AG04450 (cell line): ENCODE measurements at regions not wholly inside any gene's neighbourhood (a gene's known extent, or its start where the extent isn't known, plus 50 kb on each side); places are given as distances from the start of the nearest gene placed in this dataset.

Source experiments
- CTCF ChIA-PET: fragments of 300-600, 350-600 bp; formaldehyde crosslinking; extraction: SDS; loops from one replicate; lab custom pipeline; 2022; ENCODE audit warnings: antibody characterized with exemption, inconsistent platforms; lab: Charles Lee
- POLR2A ChIA-PET: fragments of 350-600 bp; formaldehyde crosslinking; extraction: SDS; loops from one replicate; lab custom pipeline; 2021; ENCODE audit warnings: antibody characterized with exemption, inconsistent platforms; lab: Yijun Ruan, JAX
- DNase-seq: peaks from one replicate; pipeline ENCODE4 v3.0.0-alpha.2; 2011; ENCODE audit warnings: low read depth, low spot score
- H3K27ac ChIP-seq: one replicate; pipeline ENCODE4 v1.5.1; 2012; ENCODE audit warnings: low read depth, low read length, control low read depth
- H3K27me3 ChIP-seq: one replicate; pipeline ENCODE4 v1.6.0; 2012; ENCODE audit warnings: low read length; ENCODE audit not compliant: control insufficient read depth, insufficient read depth
- H3K4me3 ChIP-seq: 2 replicates; pipeline ENCODE4 v1.5.1; 2011; ENCODE audit warnings: mild to moderate bottlenecking, low read depth, low read length, control low read depth
- H3K9me3 ChIP-seq: 2 replicates; pipeline ENCODE4 v1.5.1; 2012; ENCODE audit warnings: low read length; ENCODE audit not compliant: control insufficient read depth, insufficient read depth
- TF ChIP-seq, protein P1 (sequence below): IDR thresholded peaks from 2 replicates; pipeline ENCODE4 v1.5.1; 2011; ENCODE audit warnings: low read depth, low read length, control low read depth, inconsistent platforms

- ChIA-PET POLR2A (no interaction called here), CTCF (no interaction called here)
- no peak for DNase-seq
- Histone ChIP-seq H3K27me3 (no peaks in the 10 kb centered on the region), H3K9me3 (peaks cover 20% of the 10 kb centered on the region), H3K4me3 (no peak overlapping the region), H3K27ac (no peak overlapping the region)
- TF ChIP-seq, protein P1, sequence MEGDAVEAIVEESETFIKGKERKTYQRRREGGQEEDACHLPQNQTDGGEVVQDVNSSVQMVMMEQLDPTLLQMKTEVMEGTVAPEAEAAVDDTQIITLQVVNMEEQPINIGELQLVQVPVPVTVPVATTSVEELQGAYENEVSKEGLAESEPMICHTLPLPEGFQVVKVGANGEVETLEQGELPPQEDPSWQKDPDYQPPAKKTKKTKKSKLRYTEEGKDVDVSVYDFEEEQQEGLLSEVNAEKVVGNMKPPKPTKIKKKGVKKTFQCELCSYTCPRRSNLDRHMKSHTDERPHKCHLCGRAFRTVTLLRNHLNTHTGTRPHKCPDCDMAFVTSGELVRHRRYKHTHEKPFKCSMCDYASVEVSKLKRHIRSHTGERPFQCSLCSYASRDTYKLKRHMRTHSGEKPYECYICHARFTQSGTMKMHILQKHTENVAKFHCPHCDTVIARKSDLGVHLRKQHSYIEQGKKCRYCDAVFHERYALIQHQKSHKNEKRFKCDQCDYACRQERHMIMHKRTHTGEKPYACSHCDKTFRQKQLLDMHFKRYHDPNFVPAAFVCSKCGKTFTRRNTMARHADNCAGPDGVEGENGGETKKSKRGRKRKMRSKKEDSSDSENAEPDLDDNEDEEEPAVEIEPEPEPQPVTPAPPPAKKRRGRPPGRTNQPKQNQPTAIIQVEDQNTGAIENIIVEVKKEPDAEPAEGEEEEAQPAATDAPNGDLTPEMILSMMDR = no peak
Observed at GRCh38 chr2:236641051-236641726, 71.6 kb downstream of the ACKR3 start.

DNA sequence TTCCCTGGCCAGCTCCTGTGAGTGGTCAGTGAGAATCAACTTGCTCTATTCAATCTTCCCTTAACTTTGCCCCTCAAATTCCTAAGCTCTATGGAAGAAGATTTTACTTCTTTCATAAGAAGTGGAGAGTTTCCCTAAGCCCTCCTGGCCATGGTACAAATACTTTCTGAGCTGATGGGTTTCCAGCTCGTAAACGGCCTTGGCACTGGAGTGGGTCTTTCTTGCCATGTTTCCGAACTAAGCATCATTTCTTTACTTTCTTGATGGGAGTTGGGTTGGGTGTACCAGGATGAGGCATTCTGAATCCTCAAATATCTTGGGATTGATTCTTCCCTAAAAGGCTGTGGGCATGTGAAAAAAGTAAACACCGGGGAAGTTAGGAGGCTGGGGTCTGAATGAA, 72.5 kb downstream of the ACKR3 start:
- ChIA-PET CTCF (no interaction called here), POLR2A (interaction anchor here (1.6 kb wide), 1 partner anchor 21 kb away, joined by 5 read pairs; no protein-coding TSS in a partner anchor)
- peak overlapping the region; percentile 31 for H3K27ac ChIP-seq
- H3K4me3 ChIP-seq = no peak overlapping the region
- DNase-seq = no peak
- TF ChIP-seq, protein P1 = no peak
- H3K27me3 ChIP-seq = no peaks in the 10 kb centered on the region
- H3K9me3 ChIP-seq = peaks cover 18% of the 10 kb centered on the region

DNA sequence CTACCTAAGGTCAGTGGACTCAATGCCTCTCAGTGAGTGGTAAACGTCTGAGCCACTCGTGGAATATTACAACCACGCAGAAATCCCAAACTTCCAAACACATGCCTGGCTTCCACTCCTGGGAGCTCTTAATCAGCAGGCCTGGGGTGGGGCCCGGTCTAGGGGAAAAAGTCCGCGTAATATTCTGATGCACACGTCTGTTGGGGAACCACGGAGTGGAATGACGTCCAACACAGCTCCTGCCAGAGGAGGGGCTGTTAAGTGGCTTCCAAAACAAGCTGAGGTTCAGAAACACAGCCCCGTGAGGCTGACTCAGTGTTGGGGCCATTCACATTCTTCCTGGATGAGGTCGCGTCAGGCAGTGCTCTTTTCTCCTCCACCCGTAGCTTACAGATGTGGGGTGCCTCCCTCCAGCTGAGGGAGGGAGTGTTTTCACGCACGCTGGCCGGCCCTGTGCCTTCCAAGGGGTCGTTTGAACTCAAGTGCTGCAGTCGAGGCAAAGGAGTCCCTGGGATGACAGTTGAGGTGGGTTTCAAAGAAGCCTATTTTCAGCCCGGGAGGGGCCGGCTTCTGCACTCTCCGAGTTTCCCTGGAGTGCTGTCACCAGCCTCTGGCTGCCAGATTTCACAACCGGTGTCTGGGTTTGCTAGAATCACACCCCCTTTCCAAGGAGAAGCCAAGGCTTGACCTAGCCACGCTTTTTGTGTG, 73.1 kb downstream of the ACKR3 start:
- Histone ChIP-seq H3K9me3 (peaks cover 17% of the 10 kb centered on the region), H3K27me3 (no peaks in the 10 kb centered on the region), H3K4me3 (no peak overlapping the region), H3K27ac (peak overlapping the region; percentile 39)
- peak; percentile 37 for DNase-seq
- ChIA-PET CTCF (no interaction called here), POLR2A (interaction anchor here (0.6 to 1.6 kb wide), 2 partner anchors 20 to 897 kb away, joined by 5 read pairs; no protein-coding TSS in a partner anchor)
- TF ChIP-seq, protein P1 = no peak

DNA sequence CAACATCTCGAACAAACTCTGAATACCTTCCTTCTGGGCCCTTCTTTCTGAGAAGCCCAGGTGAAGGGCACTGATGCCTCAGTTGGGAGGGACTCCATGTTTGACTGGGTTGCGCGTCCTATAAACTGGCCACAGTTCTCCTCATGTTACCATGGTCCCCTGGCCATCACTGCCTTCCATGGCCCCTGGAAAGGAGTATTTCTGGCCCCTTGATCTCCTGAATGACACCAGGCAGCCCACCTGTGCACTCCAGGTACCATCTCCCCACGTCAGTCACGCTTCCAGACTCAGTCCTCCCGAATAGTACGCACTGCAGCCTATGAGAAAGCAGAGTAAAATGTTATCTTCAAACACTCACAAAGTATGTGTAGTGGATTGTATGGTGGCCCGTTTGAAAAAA, 73.9 kb downstream of the ACKR3 start:
- ChIA-PET POLR2A (interaction anchor here (1.6 kb wide), 1 partner anchor 19 kb away, joined by 5 read pairs; no protein-coding TSS in a partner anchor), CTCF (no interaction called here)
- Histone ChIP-seq H3K27me3 (no peaks in the 10 kb centered on the region), H3K4me3 (no peak overlapping the region), H3K27ac (peak overlapping the region; percentile 39), H3K9me3 (peaks cover 17% of the 10 kb centered on the region)
- DNase-seq = no peak
- TF ChIP-seq, protein P1 = no peak

DNA sequence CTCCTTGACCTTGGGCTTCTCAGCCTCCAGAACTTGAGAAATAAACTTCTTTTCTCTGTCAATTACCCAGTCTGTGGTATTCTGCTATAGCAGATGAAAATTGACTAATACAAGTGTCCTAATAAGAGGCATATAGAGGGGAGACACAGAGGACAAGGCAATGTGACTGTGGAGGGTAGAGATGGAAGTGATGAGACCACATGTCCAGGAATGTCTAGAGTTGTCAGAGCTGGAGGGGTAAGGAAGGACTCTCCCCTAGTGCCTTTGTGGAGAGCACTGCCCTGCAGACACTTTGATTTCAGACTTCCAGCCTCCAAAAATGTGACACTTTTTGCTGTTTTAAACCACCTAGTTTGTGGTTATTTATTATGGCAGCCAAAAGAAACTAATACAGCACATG, 74.4 kb downstream of the ACKR3 start:
- POLR2A ChIA-PET = no interaction called here
- H3K4me3 ChIP-seq = no peak overlapping the region
- CTCF ChIA-PET = no interaction called here
- H3K27ac ChIP-seq = no peak overlapping the region
- H3K9me3 ChIP-seq = peaks cover 17% of the 10 kb centered on the region
- no peaks in the 10 kb centered on the region for H3K27me3 ChIP-seq
- TF ChIP-seq, protein P1 = no peak
- no peak for DNase-seq
